H9 (cell line): ENCODE measurements at regions not wholly inside any gene's neighbourhood (a gene's known extent, or its start where the extent isn't known, plus 50 kb on each side); places are given as distances from the start of the nearest gene placed in this dataset.
"Not testable (repeated sequence)": the region's sequence is repeated elsewhere in the genome, so short reads cannot be mapped to it uniquely, and the experiment has no call there.

Source experiments
- DNase-seq: peaks from one replicate; pipeline ENCODE4 v3.0.0-alpha.2; 2017
- H2AFZ ChIP-seq: one replicate; pipeline ENCODE4 v1.6.1; 2013; ENCODE audit warnings: mild to moderate bottlenecking, low read length, control low read depth, moderate library complexity
- H2AK5ac ChIP-seq: 2 replicates; pipeline ENCODE4 v1.6.1; 2013; ENCODE audit warnings: low read length, control low read depth, mixed read lengths; ENCODE audit not compliant: insufficient read length
- H2BK120ac ChIP-seq: one replicate; pipeline ENCODE4 v1.6.1; 2013; ENCODE audit warnings: low read depth, mild to moderate bottlenecking, low read length, control low read depth, inconsistent platforms; ENCODE audit not compliant: poor library complexity, severe bottlenecking
- H2BK12ac ChIP-seq: 2 replicates; pipeline ENCODE4 v1.6.1; 2013; ENCODE audit warnings: low read length, control low read depth, mixed read lengths, low read depth; ENCODE audit not compliant: insufficient read length
- H2BK15ac ChIP-seq: 2 replicates; pipeline ENCODE4 v1.6.1; 2013; ENCODE audit warnings: low read depth, low read length, control low read depth
- H2BK20ac ChIP-seq: one replicate; pipeline ENCODE4 v1.6.1; 2013; ENCODE audit warnings: low read depth, mild to moderate bottlenecking, low read length, control low read depth, inconsistent platforms; ENCODE audit not compliant: poor library complexity, severe bottlenecking
- H2BK5ac ChIP-seq: 2 replicates; pipeline ENCODE4 v1.6.1; 2013; ENCODE audit warnings: low read length, control low read depth, mixed read lengths; ENCODE audit not compliant: insufficient read length
- H3K14ac ChIP-seq: 2 replicates; pipeline ENCODE4 v1.6.1; 2013; ENCODE audit warnings: low read length, control low read depth; ENCODE audit not compliant: insufficient read depth
- H3K18ac ChIP-seq: 2 replicates; pipeline ENCODE4 v1.6.1; 2013; ENCODE audit warnings: low read depth, mild to moderate bottlenecking, mixed read lengths, low read length, control low read depth; ENCODE audit not compliant: insufficient read length
- H3K23ac ChIP-seq: 2 replicates; pipeline ENCODE4 v1.6.1; 2013; ENCODE audit warnings: low read length, control low read depth, mixed read lengths, low read depth; ENCODE audit not compliant: insufficient read length
- H3K23me2 ChIP-seq: 2 replicates; pipeline ENCODE4 v1.6.1; 2013; ENCODE audit warnings: low read depth, mild to moderate bottlenecking, mixed read lengths, low read length, control low read depth; ENCODE audit not compliant: insufficient read length, poor library complexity, severe bottlenecking
- H3K27ac ChIP-seq: 2 replicates; pipeline ENCODE4 v1.5.1; 2013; ENCODE audit warnings: low read length, control low read depth, mixed read lengths, low read depth; ENCODE audit not compliant: insufficient read length
- H3K27me3 ChIP-seq: 2 replicates; pipeline ENCODE4 v1.6.1; 2013; ENCODE audit warnings: low read length, control low read depth, inconsistent platforms; ENCODE audit not compliant: insufficient read depth
- H3K4ac ChIP-seq: 2 replicates; pipeline ENCODE4 v1.6.1; 2013; ENCODE audit warnings: low read depth, mild to moderate bottlenecking, control low read depth, inconsistent platforms, low read length, moderate library complexity
- H3K4me1 ChIP-seq: 2 replicates; pipeline ENCODE4 v1.6.1; 2013; ENCODE audit warnings: low read length, control low read depth, inconsistent platforms; ENCODE audit not compliant: insufficient read depth
- H3K4me2 ChIP-seq: 2 replicates; pipeline ENCODE4 v1.6.1; 2013; ENCODE audit warnings: low read length, control low read depth, mixed read lengths; ENCODE audit not compliant: insufficient read length, insufficient read depth
- H3K56ac ChIP-seq: 2 replicates; pipeline ENCODE4 v1.6.1; 2013; ENCODE audit warnings: low read depth, mild to moderate bottlenecking, mixed read lengths, low read length, control low read depth; ENCODE audit not compliant: insufficient read length
- H3K79me1 ChIP-seq: 2 replicates; pipeline ENCODE4 v1.6.1; 2013; ENCODE audit warnings: low read depth, mild to moderate bottlenecking, moderate library complexity, low read length, control low read depth, inconsistent platforms; ENCODE audit not compliant: insufficient read depth, poor library complexity, severe bottlenecking
- H3K79me2 ChIP-seq: 2 replicates; pipeline ENCODE4 v1.6.1; 2013; ENCODE audit warnings: low read length, control low read depth, inconsistent platforms; ENCODE audit not compliant: insufficient read depth
- H3K9ac ChIP-seq: 2 replicates; pipeline ENCODE4 v1.6.1; 2013; ENCODE audit warnings: low read length, control low read depth, mixed read lengths; ENCODE audit not compliant: insufficient read length; ENCODE audit errors: extremely low read depth
- H3K9me3 ChIP-seq: one replicate; pipeline ENCODE4 v1.6.1; 2013; ENCODE audit warnings: low read depth, low read length, inconsistent platforms; ENCODE audit not compliant: control insufficient read depth
- H3T11ph ChIP-seq: one replicate; pipeline ENCODE4 v1.6.1; 2013; ENCODE audit warnings: mild to moderate bottlenecking, low read length, control low read depth, inconsistent platforms
- H4K20me1 ChIP-seq: one replicate; pipeline ENCODE4 v1.6.1; 2013; ENCODE audit not compliant: control insufficient read depth, insufficient read length, insufficient read depth
- H4K5ac ChIP-seq: 2 replicates; pipeline ENCODE4 v1.6.1; 2013; ENCODE audit warnings: low read depth, mild to moderate bottlenecking, mixed read lengths, low read length, control low read depth; ENCODE audit not compliant: insufficient read length
- H4K8ac ChIP-seq: replicated peaks from 2 replicates; pipeline ENCODE4 v1.6.1; 2013; ENCODE audit warnings: low read length, control low read depth, mixed read lengths, low read depth; ENCODE audit not compliant: insufficient read length
- H4K91ac ChIP-seq: 2 replicates; pipeline ENCODE4 v1.6.1; 2013; ENCODE audit warnings: low read depth, mild to moderate bottlenecking, moderate library complexity, mixed read lengths, low read length, control low read depth; ENCODE audit not compliant: insufficient read length
- H3K27ac Mint-ChIP-seq, 3 experiments: 2 replicates in 2 of 3; 3 replicates in 1 of 3; pipeline ENCODE4 v1.8.0; 2020 to 2021; ENCODE audit warnings: mixed read lengths in 3 of 3, mild to moderate bottlenecking in 1 of 3, moderate library complexity in 1 of 3
- H3K27me3 Mint-ChIP-seq: 2 replicates; pipeline ENCODE4 v1.8.0; 2021; ENCODE audit warnings: low read depth, mild to moderate bottlenecking, moderate library complexity, mixed read lengths
- H3K36me3 Mint-ChIP-seq, 3 experiments: 2 replicates in 2 of 3; 3 replicates in 1 of 3; pipeline ENCODE4 v1.8.0; 2020 to 2021; ENCODE audit warnings: low read depth in 3 of 3, mixed read lengths in 3 of 3; ENCODE audit not compliant: insufficient read depth in 1 of 3
- H3K4me1 Mint-ChIP-seq, 2 experiments: 2 replicates each; pipeline ENCODE4 v1.8.0; 2020; ENCODE audit warnings: mixed read lengths in 2 of 2
- H3K4me3 Mint-ChIP-seq, 2 experiments: 2 replicates in 1 of 2; 3 replicates in 1 of 2; pipeline ENCODE4 v1.8.0; 2020 to 2021; ENCODE audit warnings: mild to moderate bottlenecking in 2 of 2, mixed read lengths in 2 of 2, moderate library complexity in 1 of 2
- H3K9me3 Mint-ChIP-seq, 2 experiments: 2 replicates in 1 of 2; 3 replicates in 1 of 2; pipeline ENCODE4 v1.8.0; 2020; ENCODE audit warnings: mild to moderate bottlenecking in 2 of 2, mixed read lengths in 2 of 2, moderate library complexity in 1 of 2
- CTCF ChIP-seq: fragments of 200-600 bp; sonication (generic); conservative IDR thresholded peaks from 3 replicates; pipeline ENCODE4 v1.8.0; 2021; ENCODE audit warnings: antibody characterized with exemption, mild to moderate bottlenecking
- WGBS: extraction: QIAGEN DNeasy Blood & Tissue Kit; methylation state at CpG from one replicate; pipeline ENCODE4 v1.1.7; 2013; ENCODE audit warnings: missing lambda C conversion rate, low lambda C conversion rate, mixed read lengths; ENCODE audit not compliant: insufficient read length; ENCODE audit errors: extremely low coverage; 5-methylcytosine and 5-hydroxymethylcytosine counted together

- Histone ChIP-seq H3K23me2 (no peaks in the 10 kb centered on the region), H3K23ac (no peak overlapping the region), H3K9ac (no peak overlapping the region), H3K27me3 (no peaks in the 10 kb centered on the region), H3K4me2 (no peak overlapping the region), H3T11ph (no peak overlapping the region), H3K4ac (no peak overlapping the region), H4K91ac (no peak overlapping the region), H2BK12ac (no peak overlapping the region), H3K56ac (no peak overlapping the region), H2AK5ac (no peak overlapping the region), H3K27ac (no peak overlapping the region), H2AFZ (no peak overlapping the region), H3K79me1 (no peaks in the 10 kb centered on the region), H4K20me1 (no peaks in the 10 kb centered on the region), H2BK20ac (no peak overlapping the region), H3K79me2 (no peaks in the 10 kb centered on the region), H3K14ac (no peak overlapping the region), H3K4me1 (no peaks in the 10 kb centered on the region), H2BK120ac (no peak overlapping the region), H2BK5ac (no peak overlapping the region), H3K18ac (no peak overlapping the region), H4K8ac (no peak overlapping the region), H2BK15ac (no peak overlapping the region), H4K5ac (no peak overlapping the region), H3K9me3 (no peaks in the 10 kb centered on the region)
- WGBS: no CpG with 5 or more reads among the region's 4 CpGs
- Mint-ChIP-seq H3K9me3 (peaks cover 5 to 8% of the 10 kb centered on the region in 2 experiments; a peak in 3 of 5 replicates), H3K27me3 (no peaks in the 10 kb centered on the region; the same call in 1 of the 2 replicates), H3K4me1 (peaks cover 0 to 3% of the 10 kb centered on the region in 2 experiments; a peak in 1 of 4 replicates), H3K36me3 (peaks cover 0 to 5% (median 0%) of the 10 kb centered on the region in 3 experiments; a peak in 4 of 7 replicates), H3K4me3 (no peak overlapping the region), H3K27ac (no peak overlapping the region)
- no peak for DNase-seq
- TF ChIP-seq CTCF: no peak
Observed at GRCh38 chr2:55775828-55776227, 82.2 kb upstream of the PNPT1 start.

GRCh38 chr2:55773651-55774050, 80.0 kb upstream of the PNPT1 start:
- H3K14ac ChIP-seq, H3K27me3 ChIP-seq, H3K79me1 ChIP-seq, H3T11ph ChIP-seq, H3K4me1 ChIP-seq, H3K36me3 Mint-ChIP-seq, H3K4me1 Mint-ChIP-seq, H3K79me2 ChIP-seq, H3K4me3 Mint-ChIP-seq, H3K23ac ChIP-seq, H2BK12ac ChIP-seq, H2AK5ac ChIP-seq, H3K9ac ChIP-seq, H2BK120ac ChIP-seq, H3K23me2 ChIP-seq, H3K18ac ChIP-seq, H2AFZ ChIP-seq, H2BK20ac ChIP-seq, H3K27ac Mint-ChIP-seq, H3K4ac ChIP-seq, H3K27me3 Mint-ChIP-seq, H4K20me1 ChIP-seq, DNase-seq, H2BK5ac ChIP-seq, H3K56ac ChIP-seq, H3K9me3 Mint-ChIP-seq, H4K5ac ChIP-seq, H4K8ac ChIP-seq, H3K9me3 ChIP-seq, H3K27ac ChIP-seq, H4K91ac ChIP-seq, H3K4me2 ChIP-seq, H2BK15ac ChIP-seq: not testable (repeated sequence)
- no CpG with 5 or more reads among the region's 31 CpGs for WGBS
